ENCODE measurements at regions not wholly inside any gene's neighbourhood (a gene's known extent, or its start where the extent isn't known, plus 50 kb on each side); places are given as distances from the start of the nearest gene placed in this dataset.

- peak; percentile 99 for TF ChIP-seq CTCF (IDR thresholded peaks at IDR 0.05; ENCODE audit: unreplicated experiment)
- peaks cover 31% of the 10 kb centered on the region for H3K27me3 Mint-ChIP-seq
- peak; percentile 69 for DNase-seq (ENCODE audit: low spot score, unreplicated experiment)
- no peaks in the 10 kb centered on the region for H3K4me1 Mint-ChIP-seq (ENCODE audit: low read depth)
- H3K27ac Mint-ChIP-seq = no peak overlapping the region
- no peaks in the 10 kb centered on the region for H3K9me3 Mint-ChIP-seq (ENCODE audit: low read depth)
- no peak overlapping the region for H3K4me3 Mint-ChIP-seq (ENCODE audit: low read depth)
- no peaks in the 10 kb centered on the region for H3K36me3 Mint-ChIP-seq (ENCODE audit: insufficient read depth)
Measured at GRCh38 chr16:8173111-8173644, 417.1 kb downstream of the TMEM114 start.

GRCh38 chr16:8172551-8172950 is 417.8 kb downstream of the TMEM114 start:
- no peak overlapping the region for H3K27ac Mint-ChIP-seq
- H3K4me3 Mint-ChIP-seq (ENCODE audit: low read depth) = no peak overlapping the region
- peaks cover 31% of the 10 kb centered on the region for H3K27me3 Mint-ChIP-seq
- no peaks in the 10 kb centered on the region for H3K9me3 Mint-ChIP-seq (ENCODE audit: low read depth)
- H3K4me1 Mint-ChIP-seq (ENCODE audit: low read depth) = no peaks in the 10 kb centered on the region
- TF ChIP-seq CTCF (IDR thresholded peaks at IDR 0.05; ENCODE audit: unreplicated experiment) = no peak
- H3K36me3 Mint-ChIP-seq (ENCODE audit: insufficient read depth) = no peaks in the 10 kb centered on the region
- DNase-seq (ENCODE audit: low spot score, unreplicated experiment) = no peak

- Mint-ChIP-seq H3K36me3 (ENCODE audit: insufficient read depth) (no peaks in the 10 kb centered on the region), H3K27ac (no peak overlapping the region), H3K4me1 (ENCODE audit: low read depth) (no peaks in the 10 kb centered on the region), H3K4me3 (ENCODE audit: low read depth) (no peak overlapping the region), H3K9me3 (ENCODE audit: low read depth) (no peaks in the 10 kb centered on the region), H3K27me3 (peaks cover 19% of the 10 kb centered on the region)
- no peak for TF ChIP-seq CTCF (IDR thresholded peaks at IDR 0.05; ENCODE audit: unreplicated experiment)
- DNase-seq (ENCODE audit: low spot score, unreplicated experiment) = no peak
Measured at GRCh38 chr16:8168016-8168415, 422.3 kb downstream of the TMEM114 start.

- no peaks in the 10 kb centered on the region for H3K36me3 Mint-ChIP-seq (ENCODE audit: insufficient read depth)
- peaks cover 19% of the 10 kb centered on the region for H3K27me3 Mint-ChIP-seq
- no peaks in the 10 kb centered on the region for H3K4me1 Mint-ChIP-seq (ENCODE audit: low read depth)
- no peaks in the 10 kb centered on the region for H3K9me3 Mint-ChIP-seq (ENCODE audit: low read depth)
- no peak for DNase-seq (ENCODE audit: low spot score, unreplicated experiment)
- no peak overlapping the region for H3K4me3 Mint-ChIP-seq (ENCODE audit: low read depth)
- H3K27ac Mint-ChIP-seq = no peak overlapping the region
- no peak for TF ChIP-seq CTCF (IDR thresholded peaks at IDR 0.05; ENCODE audit: unreplicated experiment)
Measured at GRCh38 chr16:8167436-8167835, 422.9 kb downstream of the TMEM114 start.

- no peaks in the 10 kb centered on the region for H3K27me3 Mint-ChIP-seq
- no peak for DNase-seq (ENCODE audit: low spot score, unreplicated experiment)
- H3K9me3 Mint-ChIP-seq (ENCODE audit: low read depth) = peaks cover 11% of the 10 kb centered on the region
- no peak for TF ChIP-seq CTCF (IDR thresholded peaks at IDR 0.05; ENCODE audit: unreplicated experiment)
- peaks cover 1% of the 10 kb centered on the region for H3K4me1 Mint-ChIP-seq (ENCODE audit: low read depth)
- H3K27ac Mint-ChIP-seq = no peak overlapping the region
- H3K4me3 Mint-ChIP-seq (ENCODE audit: low read depth) = no peak overlapping the region
- H3K36me3 Mint-ChIP-seq (ENCODE audit: insufficient read depth) = no peaks in the 10 kb centered on the region
Measured at GRCh38 chr16:8158051-8158450, 432.3 kb downstream of the TMEM114 start.
